IMR-90 (cell line): ENCODE measurements at regions not wholly inside any gene's neighbourhood (a gene's known extent, or its start where the extent isn't known, plus 50 kb on each side); places are given as distances from the start of the nearest gene placed in this dataset.

ENCODE experiments used
- ATAC-seq: fragments of 200-7000 bp; cut with Tn5 transposase; 2 replicates; pipeline ENCODE4 v1.9.1; 2020; ENCODE audit warnings: low read depth, mild to moderate bottlenecking, moderate library complexity
- BruUV-seq: library from RNA; stranded (reverse); fragments of 400-500 nt; replicated peaks from 2 replicates; lab custom pipeline; 2021; lab: Mats Ljungman, UMichigan
- CTCF ChIA-PET: fragments of 300-600 bp; formaldehyde crosslinking; extraction: SDS; loops from one replicate; lab custom pipeline; 2021; ENCODE audit warnings: antibody characterized with exemption; lab: Yijun Ruan, JAX
- POLR2A ChIA-PET: fragments of 300-600 bp; sonication (Branson Sonifier 250); formaldehyde crosslinking; loops from one replicate; lab custom pipeline; 2022; ENCODE audit warnings: antibody characterized with exemption; ENCODE audit not compliant: unreplicated experiment; lab: Charles Lee
- DNase-seq: peaks from one replicate; pipeline ENCODE4 v3.0.0; 2013
- H2AFZ ChIP-seq: replicated peaks from 2 replicates; pipeline ENCODE3; 2013; ENCODE audit warnings: low read length, mild to moderate bottlenecking; ENCODE audit not compliant: poor library complexity
- H2AK5ac ChIP-seq: 2 replicates; pipeline ENCODE4 v1.6.1; 2013; ENCODE audit warnings: low read depth, low read length, inconsistent platforms
- H2AK9ac ChIP-seq: replicated peaks from 2 replicates; pipeline ENCODE3; 2013; ENCODE audit warnings: mild to moderate bottlenecking, low read depth, low read length, moderate library complexity; ENCODE audit not compliant: poor library complexity
- H2BK120ac ChIP-seq: 2 replicates; pipeline ENCODE4 v1.6.1; 2013; ENCODE audit warnings: low read depth, low read length, inconsistent platforms
- H2BK15ac ChIP-seq: 3 replicates; pipeline ENCODE4 v1.6.1; 2013; ENCODE audit warnings: low read depth, low read length, inconsistent platforms
- H2BK20ac ChIP-seq: 2 replicates; pipeline ENCODE4 v1.6.1; 2013; ENCODE audit warnings: low read depth, mild to moderate bottlenecking, inconsistent platforms, low read length, moderate library complexity
- H2BK5ac ChIP-seq: 2 replicates; pipeline ENCODE4 v1.6.1; 2013; ENCODE audit warnings: mild to moderate bottlenecking, low read depth, low read length, inconsistent platforms; ENCODE audit not compliant: poor library complexity, severe bottlenecking
- H3K14ac ChIP-seq: replicated peaks from 2 replicates; pipeline ENCODE4 v1.6.1; 2013; ENCODE audit warnings: low read depth, low read length, inconsistent platforms
- H3K18ac ChIP-seq: 2 replicates; pipeline ENCODE4 v1.6.1; 2013; ENCODE audit warnings: low read depth, low read length, control low read depth
- H3K23ac ChIP-seq: 2 replicates; pipeline ENCODE4 v1.6.1; 2013; ENCODE audit warnings: low read depth, low read length, inconsistent platforms
- H3K27ac ChIP-seq: 2 replicates; pipeline ENCODE4 v1.5.1; 2013; ENCODE audit warnings: mild to moderate bottlenecking, control low read depth, low read length; ENCODE audit not compliant: insufficient read depth
- H3K27me3 ChIP-seq: 2 replicates; pipeline ENCODE4 v1.6.1; 2013; ENCODE audit warnings: low read length; ENCODE audit not compliant: control insufficient read depth, insufficient read depth
- H3K36me3 ChIP-seq: 2 replicates; pipeline ENCODE4 v1.6.1; 2013; ENCODE audit warnings: low read length, mixed read lengths; ENCODE audit not compliant: control insufficient read depth, insufficient read depth
- H3K4ac ChIP-seq: 2 replicates; pipeline ENCODE4 v1.6.1; 2013; ENCODE audit warnings: low read depth, low read length, inconsistent platforms
- H3K4me1 ChIP-seq: 2 replicates; pipeline ENCODE4 v1.6.1; 2013; ENCODE audit warnings: low read length, mixed read lengths; ENCODE audit not compliant: control insufficient read depth, insufficient read depth
- H3K4me2 ChIP-seq: 2 replicates; pipeline ENCODE4 v1.6.1; 2013; ENCODE audit warnings: low read depth, mild to moderate bottlenecking, control low read depth, low read length, moderate library complexity
- H3K4me3 ChIP-seq: 2 replicates; pipeline ENCODE4 v1.5.1; 2013; ENCODE audit warnings: low read depth, mild to moderate bottlenecking, control low read depth, low read length, moderate library complexity; ENCODE audit not compliant: insufficient read depth
- H3K56ac ChIP-seq: 2 replicates; pipeline ENCODE4 v1.6.1; 2013; ENCODE audit warnings: low read length, inconsistent platforms; ENCODE audit not compliant: insufficient read depth; ENCODE audit errors: extremely low read depth
- H3K79me1 ChIP-seq, 2 experiments: 2 replicates each; pipeline ENCODE4 v1.6.1; 2013; ENCODE audit warnings: low read length in 2 of 2, inconsistent platforms in 1 of 2, low read depth in 1 of 2
- H3K9ac ChIP-seq: 2 replicates; pipeline ENCODE4 v1.6.1; 2013; ENCODE audit warnings: low read depth, low read length, control low read depth
- H3K9me1 ChIP-seq: 2 replicates; pipeline ENCODE4 v1.6.1; 2013; ENCODE audit warnings: low read length, inconsistent platforms; ENCODE audit not compliant: insufficient read depth
- H3K9me3 ChIP-seq: 2 replicates; pipeline ENCODE4 v1.6.1; 2013; ENCODE audit warnings: low read length; ENCODE audit not compliant: control insufficient read depth, insufficient read depth
- H4K20me1 ChIP-seq: 2 replicates; pipeline ENCODE4 v1.6.1; 2013; ENCODE audit warnings: low read length, inconsistent platforms; ENCODE audit not compliant: insufficient read depth
- H4K5ac ChIP-seq: 2 replicates; pipeline ENCODE4 v1.6.1; 2013; ENCODE audit warnings: mild to moderate bottlenecking, low read depth, low read length, control low read depth
- H4K8ac ChIP-seq, 2 experiments: 2 replicates each; pipeline ENCODE4 v1.6.1; 2013; ENCODE audit warnings: low read depth in 2 of 2, low read length in 2 of 2, control low read depth in 1 of 2, inconsistent platforms in 1 of 2
- H4K91ac ChIP-seq: 2 replicates; pipeline ENCODE4 v1.6.1; 2013; ENCODE audit warnings: low read depth, low read length, inconsistent platforms; ENCODE audit not compliant: insufficient read depth
- CEBPB ChIP-seq: IDR thresholded peaks from 2 replicates; pipeline ENCODE4 v1.6.1; 2012; ENCODE audit warnings: low read depth, low read length, improper control_type of control experiment
- MAFK ChIP-seq: IDR thresholded peaks from 2 replicates; pipeline ENCODE4 v1.6.1; 2012; ENCODE audit warnings: low read depth, low read length, improper control_type of control experiment
- MXI1 ChIP-seq: IDR thresholded peaks from 2 replicates; pipeline ENCODE4 v1.6.1; 2012; ENCODE audit warnings: low read depth, mild to moderate bottlenecking, low read length, moderate library complexity, borderline replicate concordance
- WGBS, 2 experiments: methylation state at CpG; one replicate each; pipeline versions ENCODE4 v1.1.5 to v1.1.7; 2013; ENCODE audit warnings: missing lambda C conversion rate in 2 of 2; ENCODE audit not compliant: insufficient read length in 1 of 2; ENCODE audit errors: extremely low coverage in 2 of 2; 5-methylcytosine and 5-hydroxymethylcytosine counted together
- dilution Hi-C: fragments of 300-500 bp; cut with HindIII; formaldehyde crosslinking; loops from one replicate; pipeline ENCODE4 v1.14.3; 2018; ENCODE audit warnings: low sequenced_read_pairs; ENCODE audit not compliant: unreplicated experiment
- in situ Hi-C: fragments of 300-500 bp; cut with MboI; formaldehyde crosslinking; loops from 3 replicates; pipeline ENCODE4 v1.14.3; 2019; ENCODE audit warnings: low sequenced_read_pairs, inconsistent platforms, mixed read lengths
- intact Hi-C: fragments of 100-400 bp; cut with micrococcal nuclease; formaldehyde crosslinking; loops from 2 replicates; pipeline ENCODE4 v1.10.0; 2022
- TF ChIP-seq, protein P1 (sequence below): conservative IDR thresholded peaks from 2 replicates; pipeline ENCODE4 v1.5.1; 2012; ENCODE audit warnings: mild to moderate bottlenecking, low read depth, low read length, improper control_type of control experiment

DNA sequence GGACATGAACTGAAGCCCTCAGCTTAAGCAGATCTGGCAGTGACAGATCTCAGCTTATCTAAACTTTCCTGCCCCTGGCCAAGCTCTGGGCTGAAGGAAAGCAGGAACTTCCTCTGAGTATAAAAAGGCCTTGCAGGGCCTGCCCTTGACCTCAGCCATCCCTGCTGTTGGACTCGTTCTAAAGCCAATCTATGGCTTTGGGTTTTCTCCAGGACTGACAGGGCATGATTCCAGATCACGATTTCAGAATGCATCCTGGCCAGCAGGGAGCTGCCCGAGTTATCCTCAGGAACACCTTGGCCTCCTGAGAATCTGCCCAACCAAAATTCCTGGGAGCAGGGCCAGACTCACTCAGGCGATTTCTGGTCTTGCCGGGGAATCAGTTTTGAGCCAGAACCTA is 502.7 kb downstream of the TLE4 start:
- Histone ChIP-seq H2AK5ac (no peak overlapping the region), H3K79me1 (no peaks in the 10 kb centered on the region), H3K9ac (no peak overlapping the region), H4K8ac (no peak overlapping the region), H2BK15ac (no peak overlapping the region), H3K4me3 (no peak overlapping the region), H4K5ac (no peak overlapping the region), H2AK9ac (no peak overlapping the region), H2BK5ac (no peak overlapping the region), H3K36me3 (no peaks in the 10 kb centered on the region), H3K14ac (no peak overlapping the region), H3K4ac (no peak overlapping the region), H2BK120ac (no peak overlapping the region), H3K27ac (no peak overlapping the region), H3K23ac (no peak overlapping the region), H3K27me3 (no peaks in the 10 kb centered on the region), H3K9me1 (no peaks in the 10 kb centered on the region), H3K56ac (no peak overlapping the region), H3K4me2 (no peak overlapping the region), H3K9me3 (no peaks in the 10 kb centered on the region), H4K91ac (no peak overlapping the region), H2BK20ac (no peak overlapping the region), H2AFZ (no peak overlapping the region), H4K20me1 (no peaks in the 10 kb centered on the region), H3K4me1 (no peaks in the 10 kb centered on the region), H3K18ac (no peak overlapping the region)
- dilution Hi-C loops (no loop called here), in situ Hi-C loops (no loop called here), intact Hi-C loops (no loop called here)
- TF ChIP-seq, protein P1, sequence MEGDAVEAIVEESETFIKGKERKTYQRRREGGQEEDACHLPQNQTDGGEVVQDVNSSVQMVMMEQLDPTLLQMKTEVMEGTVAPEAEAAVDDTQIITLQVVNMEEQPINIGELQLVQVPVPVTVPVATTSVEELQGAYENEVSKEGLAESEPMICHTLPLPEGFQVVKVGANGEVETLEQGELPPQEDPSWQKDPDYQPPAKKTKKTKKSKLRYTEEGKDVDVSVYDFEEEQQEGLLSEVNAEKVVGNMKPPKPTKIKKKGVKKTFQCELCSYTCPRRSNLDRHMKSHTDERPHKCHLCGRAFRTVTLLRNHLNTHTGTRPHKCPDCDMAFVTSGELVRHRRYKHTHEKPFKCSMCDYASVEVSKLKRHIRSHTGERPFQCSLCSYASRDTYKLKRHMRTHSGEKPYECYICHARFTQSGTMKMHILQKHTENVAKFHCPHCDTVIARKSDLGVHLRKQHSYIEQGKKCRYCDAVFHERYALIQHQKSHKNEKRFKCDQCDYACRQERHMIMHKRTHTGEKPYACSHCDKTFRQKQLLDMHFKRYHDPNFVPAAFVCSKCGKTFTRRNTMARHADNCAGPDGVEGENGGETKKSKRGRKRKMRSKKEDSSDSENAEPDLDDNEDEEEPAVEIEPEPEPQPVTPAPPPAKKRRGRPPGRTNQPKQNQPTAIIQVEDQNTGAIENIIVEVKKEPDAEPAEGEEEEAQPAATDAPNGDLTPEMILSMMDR: no peak
- TF ChIP-seq MAFK (no peak), MXI1 (no peak), CEBPB (no peak)
- CTCF ChIA-PET: interaction anchor here (0.6 kb wide), 2 partner anchors 11 to 38 kb away, joined by 4 read pairs; no protein-coding TSS in a partner anchor
- 68% methylated on average over 3 of the region's 5 CpGs; no CpG with 5 or more reads in 1 of the 2 experiments for WGBS, 2 experiments
- no peak for ATAC-seq
- BruUV-seq: no TSS peak
- DNase-seq: no peak
- POLR2A ChIA-PET: no interaction called here
